ENCODE measurements at regions not wholly inside any gene's neighbourhood (a gene's known extent, or its start where the extent isn't known, plus 50 kb on each side); places are given as distances from the start of the nearest gene placed in this dataset.

DNA sequence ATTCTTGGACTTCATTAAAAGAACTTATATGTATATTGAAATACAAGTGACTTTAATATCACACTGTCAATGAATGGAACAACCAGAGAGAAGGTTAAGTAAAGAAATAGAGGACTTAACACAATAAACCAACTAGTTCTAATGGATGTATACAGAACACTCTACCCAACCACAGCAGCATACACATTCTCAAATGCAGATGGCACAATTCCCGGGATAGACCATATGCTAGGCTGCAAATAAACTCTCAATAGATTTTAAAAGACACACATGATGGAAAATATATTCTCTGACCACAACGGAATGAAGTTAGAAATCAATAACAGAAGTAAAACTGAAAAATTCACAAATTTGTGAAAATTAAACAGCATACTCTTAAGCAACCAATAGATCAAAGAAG, 214.3 kb upstream of the LINGO1 start:
- no peak for DNase-seq
- Histone ChIP-seq H3K9me3 (ENCODE audit: severe bottlenecking) (peaks cover 2% of the 10 kb centered on the region), H3K4me3 (ENCODE audit: low read depth, low read length) (no peak overlapping the region), H3K27ac (no peak overlapping the region), H3K27me3 (ENCODE audit: insufficient read depth, low read depth, severe bottlenecking) (no peaks in the 10 kb centered on the region), H3K36me3 (no peaks in the 10 kb centered on the region)
- no peak for TF ChIP-seq CTCF (IDR thresholded peaks at IDR 0.05; ENCODE audit: low read depth, low read length)

DNA sequence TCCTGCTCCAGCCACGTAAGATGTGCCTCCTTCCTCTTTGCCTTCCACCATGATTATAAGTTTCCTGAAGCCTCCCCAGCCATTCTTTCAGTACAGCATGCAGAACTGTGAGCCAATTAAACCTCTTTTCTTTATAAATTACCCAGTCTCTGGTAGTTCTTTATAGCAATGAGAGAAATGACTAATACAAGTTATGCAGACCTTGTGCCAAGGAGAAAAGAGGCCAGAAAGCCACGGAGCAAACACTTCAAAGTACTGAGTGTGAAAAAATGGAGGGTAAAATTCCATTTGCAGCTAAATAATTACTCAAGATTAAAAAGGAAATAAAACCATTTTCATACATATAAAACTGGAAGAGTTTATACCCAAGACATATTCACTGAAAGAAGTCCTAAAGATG, 213.6 kb upstream of the LINGO1 start:
- Histone ChIP-seq H3K27ac (no peak overlapping the region), H3K4me3 (ENCODE audit: low read depth, low read length) (no peak overlapping the region), H3K9me3 (ENCODE audit: severe bottlenecking) (peaks cover 2% of the 10 kb centered on the region), H3K36me3 (no peaks in the 10 kb centered on the region), H3K27me3 (ENCODE audit: insufficient read depth, low read depth, severe bottlenecking) (no peaks in the 10 kb centered on the region)
- no peak for DNase-seq
- no peak for TF ChIP-seq CTCF (IDR thresholded peaks at IDR 0.05; ENCODE audit: low read depth, low read length)

DNA sequence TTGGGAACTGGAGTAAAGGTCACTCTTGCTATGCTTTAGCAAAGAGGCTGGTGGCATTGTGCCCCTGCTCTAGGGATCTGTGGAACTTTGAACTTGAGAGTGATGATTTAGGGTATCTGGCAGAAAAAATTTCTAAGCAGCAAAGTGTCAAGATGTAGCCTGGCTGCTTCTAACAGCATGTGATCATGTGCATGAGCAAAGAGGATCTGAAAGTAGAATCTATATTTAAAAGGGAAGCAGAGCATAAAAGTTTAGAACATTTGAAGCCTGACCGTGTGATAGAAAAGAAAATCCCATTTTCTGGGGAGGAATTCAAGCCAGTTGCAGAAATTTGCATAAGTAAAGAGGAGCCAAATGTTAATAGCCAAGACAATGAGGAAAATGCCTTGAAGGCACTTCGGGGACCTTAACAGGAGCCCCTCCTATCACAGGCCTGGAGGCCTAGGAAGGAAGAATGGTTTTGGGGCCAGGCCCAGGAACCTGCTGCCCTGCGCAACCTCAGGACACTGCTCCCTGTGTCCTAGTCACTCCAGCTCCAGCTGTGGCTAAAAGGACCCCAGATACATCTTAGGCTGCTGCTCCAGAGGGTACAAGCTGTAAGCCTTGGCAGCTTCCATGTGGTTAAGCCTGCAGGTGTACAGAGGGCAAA, 212.2 kb upstream of the LINGO1 start:
- H3K4me3 ChIP-seq (ENCODE audit: low read depth, low read length): no peak overlapping the region
- no peaks in the 10 kb centered on the region for H3K27me3 ChIP-seq (ENCODE audit: insufficient read depth, low read depth, severe bottlenecking)
- DNase-seq: no peak
- TF ChIP-seq CTCF (IDR thresholded peaks at IDR 0.05; ENCODE audit: low read depth, low read length): no peak
- H3K36me3 ChIP-seq: no peaks in the 10 kb centered on the region
- H3K9me3 ChIP-seq (ENCODE audit: severe bottlenecking): peaks cover 2% of the 10 kb centered on the region
- H3K27ac ChIP-seq: no peak overlapping the region

DNA sequence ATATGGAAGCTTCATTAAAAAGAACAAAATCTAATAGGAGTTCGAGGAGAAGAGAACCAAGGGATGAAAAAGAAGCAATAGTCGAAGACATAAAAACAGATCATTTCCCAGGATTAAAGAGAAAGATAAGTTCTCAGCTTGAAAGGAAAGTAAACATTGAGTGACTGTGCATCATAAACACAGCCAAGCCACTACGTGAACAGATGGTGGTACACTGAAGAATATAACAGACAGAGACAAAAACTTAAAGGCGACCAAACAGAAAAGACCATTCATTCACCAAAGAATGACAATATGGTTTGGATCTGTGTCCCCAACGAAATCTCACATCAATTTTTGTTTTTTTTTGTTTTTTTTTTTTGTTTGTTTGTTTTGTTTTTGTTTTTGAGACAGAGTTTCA, 210.8 kb upstream of the LINGO1 start:
- H3K36me3 ChIP-seq: no peaks in the 10 kb centered on the region
- DNase-seq: no peak
- H3K27me3 ChIP-seq (ENCODE audit: insufficient read depth, low read depth, severe bottlenecking): no peaks in the 10 kb centered on the region
- TF ChIP-seq CTCF (IDR thresholded peaks at IDR 0.05; ENCODE audit: low read depth, low read length): no peak
- H3K27ac ChIP-seq: no peak overlapping the region
- peaks cover 2% of the 10 kb centered on the region for H3K9me3 ChIP-seq (ENCODE audit: severe bottlenecking)
- no peak overlapping the region for H3K4me3 ChIP-seq (ENCODE audit: low read depth, low read length)

GRCh38 chr15:77840991-77841775, 208.5 kb upstream of the LINGO1 start:
- DNase-seq: no peak
- Histone ChIP-seq H3K27ac (no peak overlapping the region), H3K27me3 (ENCODE audit: insufficient read depth, low read depth, severe bottlenecking) (no peaks in the 10 kb centered on the region), H3K4me3 (ENCODE audit: low read depth, low read length) (no peak overlapping the region), H3K36me3 (no peaks in the 10 kb centered on the region), H3K9me3 (ENCODE audit: severe bottlenecking) (peaks cover 2% of the 10 kb centered on the region)
- TF ChIP-seq CTCF (IDR thresholded peaks at IDR 0.05; ENCODE audit: low read depth, low read length): no peak
